Amygdala (tissue), 56 donors: ENCODE measurements at regions not wholly inside any gene's neighbourhood (a gene's known extent, or its start where the extent isn't known, plus 50 kb on each side); places are given as distances from the start of the nearest gene placed in this dataset.

Source experiments
- DNase-seq, 56 donors: peaks; one replicate each; lab custom pipeline; 2025; lab: John Stamatoyannopoulos, UW

GRCh38 chr3:148073721-148074456, 623.8 kb upstream of the AGTR1 start:
- no peak for DNase-seq

GRCh38 chr3:148074946-148075345, 622.8 kb upstream of the AGTR1 start:
- DNase-seq: no peak

- peak in 18 of 56 donors; percentile 0 to 65 (median 6) for DNase-seq
These were observed 621.7 kb upstream of the AGTR1 start for GRCh38 chr3:148075771-148076716.

- no peak for DNase-seq
These were observed 620.3 kb upstream of the AGTR1 start for GRCh38 chr3:148077318-148077923.

- DNase-seq: no peak
These were observed 619.7 kb upstream of the AGTR1 start for GRCh38 chr3:148077965-148078364.

GRCh38 chr3:148078658-148079057, 619.0 kb upstream of the AGTR1 start:
- DNase-seq: no peak

GRCh38 chr3:148079370-148079769, 618.3 kb upstream of the AGTR1 start:
- DNase-seq: peak in 40 of 56 donors; percentile 1 to 68 (median 16)

GRCh38 chr3:148081926-148082325, 615.8 kb upstream of the AGTR1 start:
- no peak for DNase-seq

- DNase-seq: no peak
These were observed 615.0 kb upstream of the AGTR1 start for GRCh38 chr3:148082506-148083280.

GRCh38 chr3:148083526-148084182, 614.0 kb upstream of the AGTR1 start:
- no peak for DNase-seq

GRCh38 chr3:148084931-148085330, 612.8 kb upstream of the AGTR1 start:
- no peak for DNase-seq

- DNase-seq: no peak
These were observed 609.9 kb upstream of the AGTR1 start for GRCh38 chr3:148087601-148088371.

GRCh38 chr3:148089171-148089570, 608.5 kb upstream of the AGTR1 start:
- DNase-seq: no peak

- DNase-seq: no peak
These were observed 607.5 kb upstream of the AGTR1 start for GRCh38 chr3:148090156-148090555.

- no peak for DNase-seq
These were observed 604.9 kb upstream of the AGTR1 start for GRCh38 chr3:148092624-148093347.

GRCh38 chr3:148093753-148094152, 604.0 kb upstream of the AGTR1 start:
- DNase-seq: no peak

GRCh38 chr3:148095962-148096361, 601.7 kb upstream of the AGTR1 start:
- DNase-seq: no peak

GRCh38 chr3:148100476-148100875, 597.2 kb upstream of the AGTR1 start:
- no peak for DNase-seq
